Left ventricle myocardium superior (tissue), 1 donor: ENCODE measurements at regions not wholly inside any gene's neighbourhood (a gene's known extent, or its start where the extent isn't known, plus 50 kb on each side); places are given as distances from the start of the nearest gene placed in this dataset.
"Not testable (repeated sequence)": the region's sequence is repeated elsewhere in the genome, so short reads cannot be mapped to it uniquely, and the experiment has no call there.

Experiments
- ATAC-seq: fragments of 200-7000 bp; cut with Tn5 transposase; one replicate; pipeline ENCODE4 v1.9.1; 2020; ENCODE audit warnings: mild to moderate bottlenecking, moderate library complexity
- DNase-seq: peaks from one replicate; pipeline ENCODE4 v3.0.0-alpha.2; 2020
- intact Hi-C: fragments of 100-400 bp; cut with micrococcal nuclease; formaldehyde crosslinking; loops from one replicate; pipeline ENCODE4 v1.11.0; 2022
- donor health status: DM: no; HTN: yes; CAD: no; lungs with severe emphysema.

DNA sequence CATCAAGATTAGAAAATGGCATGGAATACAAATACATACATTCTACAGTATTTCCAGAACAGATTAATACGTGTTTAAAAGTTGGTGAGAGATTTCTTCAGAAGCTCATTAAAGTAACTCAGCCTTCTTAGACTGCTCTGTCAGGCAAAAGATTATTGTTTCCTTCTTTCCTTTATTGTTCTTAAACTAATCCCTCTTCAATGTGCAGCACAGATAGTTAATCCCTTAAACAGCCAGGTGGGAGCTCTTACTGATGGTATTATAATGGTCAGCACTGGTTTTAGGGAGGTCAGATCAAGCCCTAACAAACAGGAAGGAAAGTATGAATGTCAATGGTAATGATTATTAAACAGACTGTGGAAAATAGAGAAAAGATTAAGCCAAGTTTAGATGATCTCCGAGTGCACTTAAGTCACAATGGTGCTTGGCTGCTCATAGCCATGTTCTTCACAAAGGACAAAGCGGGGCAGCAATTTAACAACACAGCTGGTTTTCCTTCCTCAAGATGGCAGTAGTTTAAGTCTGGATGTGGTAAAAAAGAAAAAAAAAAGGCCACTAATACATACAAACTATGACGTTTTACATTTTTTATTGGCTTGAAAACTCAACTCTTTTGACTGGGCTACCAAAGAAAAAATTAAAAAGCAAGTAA is 992.6 kb downstream of the PCDH9 start:
- DNase-seq, result no peak
- intact Hi-C loops, result no loop called here
- no peak for ATAC-seq

DNA sequence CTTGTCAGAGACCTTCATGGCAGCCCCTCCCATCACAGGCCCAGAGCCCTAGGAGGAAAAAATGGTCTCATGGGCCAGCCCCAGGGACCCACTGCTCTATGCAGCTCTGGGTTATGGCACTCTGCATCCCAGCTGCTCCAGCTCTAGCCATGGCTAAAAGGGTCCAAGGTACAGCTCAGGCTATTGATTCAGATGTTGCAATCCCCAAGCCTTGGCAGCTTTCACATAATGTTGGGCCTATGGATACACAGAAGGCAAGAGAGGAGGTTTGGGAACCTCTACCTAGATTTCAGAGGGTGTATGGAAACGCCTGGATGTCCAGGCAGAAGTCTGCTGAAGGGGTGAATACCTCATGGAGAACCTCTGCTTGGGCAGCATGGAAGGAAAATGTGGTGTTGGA is 996.0 kb downstream of the PCDH9 start:
- intact Hi-C loops, result no loop called here
- ATAC-seq, result no peak
- no peak for DNase-seq

DNA sequence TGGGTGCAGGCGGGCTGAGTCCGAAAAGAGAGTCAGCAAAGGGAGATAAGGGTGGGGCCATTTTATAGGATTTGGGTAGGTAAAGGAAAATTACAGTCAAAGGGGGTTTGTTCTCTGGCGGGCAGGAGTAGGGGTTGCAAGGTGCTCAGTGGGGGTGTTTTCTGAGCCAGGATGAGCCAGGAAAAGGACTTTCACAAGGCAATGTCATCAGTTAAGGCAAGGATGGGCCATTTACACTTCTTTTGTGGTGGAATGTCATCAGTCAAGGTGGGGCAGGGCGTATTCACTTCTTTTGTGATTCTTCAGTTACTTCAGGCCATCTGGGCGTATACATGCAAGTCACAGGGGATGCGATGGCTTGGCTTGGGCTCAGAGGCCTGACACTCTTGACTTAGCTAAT is 998.2 kb downstream of the PCDH9 start:
- ATAC-seq, intact Hi-C loops, DNase-seq: not testable (repeated sequence)

- ATAC-seq, result no peak
- no peak for DNase-seq
- intact Hi-C loops, result no loop called here
These were observed 1005.1 kb downstream of the PCDH9 start for GRCh38 chr13:66225072-66225471.

DNA sequence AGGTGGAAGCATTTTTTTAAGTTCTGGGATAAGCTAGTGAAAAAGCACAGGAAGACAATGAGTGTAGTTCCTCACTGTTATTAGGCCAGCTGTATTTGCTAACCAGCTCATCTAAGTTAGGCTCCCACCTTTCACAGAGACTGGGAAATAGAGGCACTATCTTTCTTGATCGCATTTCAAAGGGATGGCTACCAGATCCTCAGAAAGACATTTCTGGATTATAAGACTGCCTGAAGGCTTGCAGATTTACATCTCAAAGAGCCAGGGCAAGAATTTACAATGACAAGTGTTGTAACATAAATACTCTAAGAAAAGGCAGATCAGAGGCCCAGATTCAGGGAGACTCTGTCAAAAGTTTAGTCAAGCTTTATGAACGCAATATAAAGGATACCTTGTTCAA is 1005.5 kb downstream of the PCDH9 start:
- intact Hi-C loops, result no loop called here
- no peak for DNase-seq
- ATAC-seq, result no peak

- ATAC-seq, result no peak
- intact Hi-C loops, result no loop called here
These were observed 1007.2 kb downstream of the PCDH9 start for GRCh38 chr13:66222926-66223325.

GRCh38 chr13:66222127-66222526 is 1008.0 kb downstream of the PCDH9 start:
- ATAC-seq, result no peak
- no peak for DNase-seq
- intact Hi-C loops, result no loop called here

More at GRCh38 chr13:66222926-66223325, 1007.2 kb downstream of the PCDH9 start:
- no peak for DNase-seq

GRCh38 chr13:66219506-66219905 is 1010.6 kb downstream of the PCDH9 start:
- ATAC-seq (no peak), DNase-seq (no peak)
- intact Hi-C loops, result no loop called here

DNA sequence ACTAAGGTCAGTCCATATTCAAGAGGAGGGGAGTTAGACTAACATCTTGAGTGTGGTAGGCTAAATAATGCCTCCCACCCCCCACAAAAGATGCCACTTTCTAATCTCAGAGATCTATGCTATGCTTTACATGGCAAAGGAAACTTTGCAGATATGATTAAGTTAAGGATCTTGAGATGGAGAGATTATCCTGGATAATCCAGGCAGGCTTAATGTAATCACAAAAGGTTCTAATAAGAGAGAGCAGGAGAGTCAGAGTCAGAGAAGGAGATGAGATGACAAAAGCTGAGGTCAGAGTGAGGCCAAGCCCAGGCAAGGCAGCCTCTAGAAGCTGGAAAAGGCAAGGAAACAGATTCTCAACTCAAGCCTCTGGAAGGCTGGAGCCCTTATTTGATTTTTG is 1011.6 kb downstream of the PCDH9 start:
- ATAC-seq (no peak), DNase-seq (no peak)
- intact Hi-C loops, result no loop called here

DNA sequence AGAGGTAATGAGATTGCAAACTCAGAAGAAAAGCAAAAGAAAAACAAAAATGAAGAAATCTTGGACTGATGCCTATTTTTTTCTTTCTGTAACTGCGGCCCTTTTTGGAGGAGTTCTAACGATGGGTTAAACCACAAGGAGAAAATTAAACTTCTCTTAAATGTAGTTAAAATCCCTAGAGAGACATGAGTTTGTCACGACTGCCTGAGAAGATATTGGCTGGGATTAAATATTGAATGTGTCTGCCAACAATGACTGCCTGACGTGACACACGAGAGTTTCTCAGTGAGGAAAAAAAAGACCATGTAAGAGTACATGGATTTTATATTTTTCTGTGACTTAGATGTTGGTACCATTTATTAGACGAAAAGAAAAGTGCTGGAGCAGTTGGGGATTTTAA is 1013.4 kb downstream of the PCDH9 start:
- DNase-seq (no peak), ATAC-seq (no peak)
- intact Hi-C loops, result no loop called here

- ATAC-seq (no peak), DNase-seq (no peak)
- intact Hi-C loops, result no loop called here
These were observed 1015.7 kb downstream of the PCDH9 start for GRCh38 chr13:66214467-66214866.

DNA sequence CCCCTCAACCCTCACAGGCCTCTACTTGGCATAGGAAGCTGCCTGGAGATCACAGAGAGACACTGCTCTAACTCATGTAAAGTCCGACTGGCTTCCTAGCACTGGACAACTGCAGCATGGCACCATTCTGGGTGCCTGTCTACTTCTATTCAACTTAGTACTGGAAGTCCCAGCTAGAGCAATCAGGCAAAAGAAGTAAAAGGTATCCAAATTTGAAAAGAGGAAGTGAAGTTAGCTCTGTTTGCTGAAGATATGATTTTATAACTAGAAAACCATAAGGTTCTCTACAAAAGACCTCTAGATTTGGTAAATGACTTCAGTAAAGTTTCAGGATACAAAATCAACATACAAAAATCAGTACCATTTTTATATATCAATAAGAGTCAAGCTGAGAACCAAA is 1017.6 kb downstream of the PCDH9 start:
- intact Hi-C loops, result no loop called here
- ATAC-seq (no peak), DNase-seq (no peak)

GRCh38 chr13:66210677-66211076 is 1019.5 kb downstream of the PCDH9 start:
- intact Hi-C loops, result loop anchor here (2.0 kb wide), 1 partner anchor 26 kb away; no protein-coding TSS in a partner anchor
- ATAC-seq, result no peak
- no peak for DNase-seq

- DNase-seq (no peak), ATAC-seq (no peak)
- intact Hi-C loops, result no loop called here
These were observed 1021.5 kb downstream of the PCDH9 start for GRCh38 chr13:66208589-66208988.

DNA sequence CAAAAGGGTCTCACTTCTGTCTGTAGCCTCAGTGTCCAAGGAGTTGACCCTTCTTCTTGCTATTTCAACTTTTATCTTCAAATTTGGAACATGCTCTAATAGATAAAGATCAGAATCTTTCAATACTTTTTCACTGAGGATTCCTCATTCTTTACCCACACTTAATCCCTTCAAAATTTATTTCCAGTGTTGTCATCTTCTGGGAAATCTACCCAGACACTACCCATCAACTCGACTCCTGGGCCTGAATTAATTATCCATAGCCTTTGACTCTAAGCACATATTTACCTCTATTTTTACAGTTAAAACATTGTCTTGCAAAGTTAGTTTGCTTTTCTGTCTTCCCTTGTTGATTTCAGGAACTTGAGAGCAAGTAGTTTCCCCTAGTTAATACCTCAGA is 1022.5 kb downstream of the PCDH9 start:
- ATAC-seq, result no peak
- intact Hi-C loops, result no loop called here
- no peak for DNase-seq

GRCh38 chr13:66205807-66206206 is 1024.3 kb downstream of the PCDH9 start:
- no peak for ATAC-seq
- intact Hi-C loops, result no loop called here

GRCh38 chr13:66200555-66200954 is 1029.6 kb downstream of the PCDH9 start:
- ATAC-seq (no peak), DNase-seq (no peak)
- intact Hi-C loops, result no loop called here

More at GRCh38 chr13:66205807-66206206, 1024.3 kb downstream of the PCDH9 start:
- DNase-seq, result no peak

DNA sequence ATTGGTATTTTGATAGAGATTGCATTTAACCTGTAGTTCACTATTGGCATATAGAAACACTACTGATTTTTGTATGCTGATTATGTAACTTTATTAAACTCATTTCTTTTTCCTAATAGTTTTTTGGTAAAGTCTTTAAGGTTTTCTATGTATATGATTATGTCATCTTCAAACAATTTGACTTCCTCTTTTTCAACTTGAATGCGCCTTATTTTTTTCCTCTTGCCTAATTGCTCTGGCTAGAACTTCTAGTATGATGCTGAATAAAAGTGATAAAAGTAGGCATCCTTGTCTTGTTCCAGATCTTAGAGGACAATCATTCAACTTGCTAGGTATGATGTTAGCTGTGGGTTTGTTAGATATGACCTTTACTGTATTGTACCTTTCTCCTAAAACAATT is 1034.9 kb downstream of the PCDH9 start:
- no peak for DNase-seq
- no peak for ATAC-seq
- intact Hi-C loops, result no loop called here

GRCh38 chr13:66189986-66190385 is 1040.2 kb downstream of the PCDH9 start:
- DNase-seq (no peak), ATAC-seq (no peak)
- intact Hi-C loops, result no loop called here

DNA sequence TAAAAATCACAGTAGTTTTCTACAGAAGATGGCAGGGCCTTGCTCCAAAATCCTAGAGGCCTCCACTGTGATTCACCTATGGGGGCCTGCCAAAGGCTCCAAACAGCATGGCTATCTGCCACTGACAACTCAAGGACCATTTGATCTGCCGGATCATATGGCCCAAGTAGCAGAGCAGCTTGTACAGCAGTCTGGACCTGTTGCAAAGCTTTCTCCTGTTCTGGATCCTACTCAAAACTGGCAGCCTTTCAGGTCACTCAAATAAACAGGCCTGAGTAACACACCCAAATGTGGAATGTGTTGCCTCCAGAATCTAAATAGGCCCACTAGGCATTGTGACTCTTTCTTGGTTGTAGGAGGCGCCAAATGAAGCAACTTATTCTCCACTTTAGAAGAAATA is 1049.3 kb downstream of the PCDH9 start:
- DNase-seq (no peak), ATAC-seq (no peak)
- intact Hi-C loops, result no loop called here

- no peak for ATAC-seq
- no peak for DNase-seq
- intact Hi-C loops, result no loop called here
These were observed 1058.2 kb downstream of the PCDH9 start for GRCh38 chr13:66171920-66172319.

DNA sequence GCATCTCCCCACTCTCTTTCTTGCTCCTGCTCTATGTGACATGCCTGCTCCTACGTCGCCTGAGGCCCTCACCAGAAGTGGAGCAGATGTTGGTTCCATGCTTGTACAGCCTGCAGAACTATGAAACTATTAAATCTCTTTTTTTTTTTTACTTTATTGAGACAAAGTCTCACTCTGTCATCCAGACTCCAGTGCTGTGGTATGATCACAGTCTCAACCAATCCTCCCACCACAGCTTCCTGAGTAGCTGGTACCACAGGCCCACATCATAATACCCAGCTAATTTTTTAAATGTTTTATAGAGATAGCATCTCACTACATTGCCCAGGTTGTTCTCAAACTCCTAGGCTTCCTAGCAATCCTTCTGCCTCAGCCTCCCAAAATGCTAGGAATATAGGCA is 1067.7 kb downstream of the PCDH9 start:
- DNase-seq (no peak), ATAC-seq (no peak)
- intact Hi-C loops, result no loop called here
